GM18517 (cell line): ENCODE measurements at regions not wholly inside any gene's neighbourhood (a gene's known extent, or its start where the extent isn't known, plus 50 kb on each side); places are given as distances from the start of the nearest gene placed in this dataset.
"Not testable (repeated sequence)": the region's sequence is repeated elsewhere in the genome, so short reads cannot be mapped to it uniquely, and the experiment has no call there.

Experiments used
- ATAC-seq: cut with Tn5 transposase; IDR thresholded peaks from one replicate; pipeline ENCODE4 v1.9.1; 2021; ENCODE audit warnings: mild to moderate bottlenecking, moderate library complexity; ENCODE audit not compliant: unreplicated experiment

- no peak for ATAC-seq
Measured at GRCh38 chr11:37502202-37502601, 904.2 kb upstream of the RAG2 start.

- no peak for ATAC-seq
Measured at GRCh38 chr11:37500425-37500824, 902.4 kb upstream of the RAG2 start.

- ATAC-seq: no peak
Measured at GRCh38 chr11:37497326-37497725, 899.3 kb upstream of the RAG2 start.

GRCh38 chr11:37496201-37496600 is 898.2 kb upstream of the RAG2 start:
- no peak for ATAC-seq

- no peak for ATAC-seq
Measured at GRCh38 chr11:37484298-37484697, 886.3 kb upstream of the RAG2 start.

GRCh38 chr11:37483761-37484160 is 885.7 kb upstream of the RAG2 start:
- ATAC-seq: no peak

- no peak for ATAC-seq
Measured at GRCh38 chr11:37474889-37475288, 876.9 kb upstream of the RAG2 start.

GRCh38 chr11:37468344-37468743 is 870.3 kb upstream of the RAG2 start:
- ATAC-seq: no peak

- ATAC-seq: no peak
Measured at GRCh38 chr11:37465221-37465620, 867.2 kb upstream of the RAG2 start.

- ATAC-seq: no peak
Measured at GRCh38 chr11:37459456-37459855, 861.4 kb upstream of the RAG2 start.

- ATAC-seq: no peak
Measured at GRCh38 chr11:37456746-37457145, 858.7 kb upstream of the RAG2 start.

- no peak for ATAC-seq
Measured at GRCh38 chr11:37451903-37452302, 853.9 kb upstream of the RAG2 start.

- ATAC-seq: no peak
Measured at GRCh38 chr11:37450613-37451012, 852.6 kb upstream of the RAG2 start.

- no peak for ATAC-seq
Measured at GRCh38 chr11:37449146-37449545, 851.1 kb upstream of the RAG2 start.

GRCh38 chr11:37442576-37442975 is 844.5 kb upstream of the RAG2 start:
- no peak for ATAC-seq

GRCh38 chr11:37431633-37432230 is 833.7 kb upstream of the RAG2 start:
- ATAC-seq: not testable (repeated sequence)

- ATAC-seq: not testable (repeated sequence)
Measured at GRCh38 chr11:37430966-37431632, 833.1 kb upstream of the RAG2 start.

GRCh38 chr11:37422511-37422910 is 824.5 kb upstream of the RAG2 start:
- no peak for ATAC-seq

GRCh38 chr11:37411289-37411688 is 813.3 kb upstream of the RAG2 start:
- ATAC-seq: no peak

- ATAC-seq: no peak
Measured at GRCh38 chr11:37409124-37409523, 811.1 kb upstream of the RAG2 start.

GRCh38 chr11:37407461-37407860 is 809.4 kb upstream of the RAG2 start:
- no peak for ATAC-seq

- ATAC-seq: no peak
Measured at GRCh38 chr11:37406651-37407050, 808.6 kb upstream of the RAG2 start.

GRCh38 chr11:37404231-37404630 is 806.2 kb upstream of the RAG2 start:
- no peak for ATAC-seq
